NT2/D1 (cell line): ENCODE measurements at regions not wholly inside any gene's neighbourhood (a gene's known extent, or its start where the extent isn't known, plus 50 kb on each side); places are given as distances from the start of the nearest gene placed in this dataset.

Source experiments
- DNase-seq: peaks from one replicate; pipeline ENCODE4 v3.0.0-alpha.2; 2011; ENCODE audit warnings: low read depth, low spot score
- H3K27me3 ChIP-seq: 2 replicates; pipeline ENCODE4 v1.6.0; 2011; ENCODE audit warnings: mild to moderate bottlenecking; ENCODE audit not compliant: insufficient read length, insufficient read depth
- H3K36me3 ChIP-seq: 2 replicates; pipeline ENCODE4 v1.6.1; 2011; ENCODE audit warnings: mild to moderate bottlenecking, low read length, mixed read lengths; ENCODE audit not compliant: insufficient read depth, insufficient read length
- H3K4me1 ChIP-seq: 2 replicates; pipeline ENCODE4 v1.5.1; 2011; ENCODE audit not compliant: insufficient read depth, insufficient read length
- H3K4me3 ChIP-seq: 2 replicates; pipeline ENCODE4 v1.5.1; 2011; ENCODE audit warnings: low read depth; ENCODE audit not compliant: insufficient read length
- H3K9ac ChIP-seq: 2 replicates; pipeline ENCODE4 v1.6.0; 2011; ENCODE audit warnings: low read depth; ENCODE audit not compliant: insufficient read length
- H3K9me3 ChIP-seq: 2 replicates; pipeline ENCODE4 v1.5.1; 2011; ENCODE audit warnings: mild to moderate bottlenecking, low read length; ENCODE audit not compliant: insufficient read depth
- SUZ12 ChIP-seq: IDR thresholded peaks from 2 replicates; pipeline ENCODE4 v1.6.1; 2011; ENCODE audit not compliant: insufficient read length, insufficient read depth; ENCODE audit errors: extremely low read depth
- YY1 ChIP-seq: IDR thresholded peaks from 2 replicates; pipeline ENCODE4 v1.6.1; 2011; ENCODE audit not compliant: insufficient read length, insufficient read depth
- ZNF274 ChIP-seq: IDR thresholded peaks from 2 replicates; pipeline ENCODE4 v1.6.1; 2011; ENCODE audit warnings: mild to moderate bottlenecking, low read depth, low read length

DNA sequence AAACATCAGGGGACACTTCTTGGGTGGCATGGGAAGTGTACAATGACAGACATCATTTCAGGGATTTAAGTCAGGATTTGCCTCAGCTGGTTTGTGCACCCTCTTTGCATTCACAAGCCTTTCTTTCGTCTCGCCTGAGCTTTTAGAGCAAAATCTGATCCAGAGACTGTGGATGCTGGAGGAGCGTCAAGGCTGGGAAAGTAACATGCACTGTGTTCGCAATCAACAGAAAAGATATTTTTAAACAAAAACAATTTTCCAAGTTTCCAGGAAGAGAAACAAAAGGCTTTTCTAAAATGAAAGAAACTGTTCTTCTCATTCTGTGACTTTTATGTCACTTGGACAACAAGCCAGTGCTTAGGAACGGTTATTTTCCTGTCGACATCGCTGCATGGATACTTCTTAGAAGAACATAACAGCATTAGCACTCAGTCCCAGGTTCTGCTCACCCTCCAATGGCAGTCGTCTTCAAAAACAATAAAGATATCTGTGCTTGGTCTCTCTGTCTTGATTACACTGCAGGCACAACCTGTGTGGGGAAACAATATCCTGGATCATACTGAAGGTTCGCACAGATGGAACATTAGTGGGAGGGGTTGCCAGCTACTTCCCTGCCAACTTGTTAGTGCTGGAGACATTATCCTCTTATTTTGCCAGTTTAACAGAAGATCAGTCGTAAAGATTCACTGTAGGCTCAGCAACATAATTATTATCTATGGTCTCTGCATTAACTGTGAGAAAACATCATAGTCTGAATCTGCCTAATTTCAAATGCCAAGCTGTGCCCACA lies 403.3 kb upstream of the ATP2B1 start:
- DNase-seq: no peak
- H3K36me3 ChIP-seq: no peaks in the 10 kb centered on the region
- no peak overlapping the region for H3K9ac ChIP-seq
- no peaks in the 10 kb centered on the region for H3K4me1 ChIP-seq
- TF ChIP-seq YY1: no peak
- TF ChIP-seq ZNF274: no peak
- TF ChIP-seq SUZ12: no peak
- H3K9me3 ChIP-seq: no peaks in the 10 kb centered on the region
- H3K4me3 ChIP-seq: no peak overlapping the region
- H3K27me3 ChIP-seq: no peaks in the 10 kb centered on the region

DNA sequence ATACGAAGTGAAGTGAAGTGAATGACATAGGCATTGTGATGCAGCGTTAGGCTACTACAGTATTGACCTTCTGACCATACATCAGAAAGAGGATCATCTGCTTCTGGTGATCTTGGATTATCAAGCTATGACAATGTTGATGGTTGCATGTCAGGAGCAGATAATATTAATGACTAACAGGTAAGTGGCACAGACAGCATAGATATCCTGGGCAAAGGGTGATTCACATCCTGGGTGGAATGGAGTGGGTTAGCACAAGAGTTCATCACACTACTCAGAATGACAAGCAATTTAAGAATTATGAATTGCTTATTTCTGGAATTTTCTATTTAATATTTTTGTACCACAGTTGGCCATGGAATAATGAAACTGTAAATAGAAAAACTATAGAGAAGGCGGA lies 397.9 kb upstream of the ATP2B1 start:
- no peaks in the 10 kb centered on the region for H3K36me3 ChIP-seq
- H3K4me3 ChIP-seq: no peak overlapping the region
- no peak overlapping the region for H3K9ac ChIP-seq
- H3K27me3 ChIP-seq: no peaks in the 10 kb centered on the region
- H3K4me1 ChIP-seq: no peaks in the 10 kb centered on the region
- TF ChIP-seq SUZ12: no peak
- TF ChIP-seq YY1: no peak
- TF ChIP-seq ZNF274: no peak
- H3K9me3 ChIP-seq: no peaks in the 10 kb centered on the region
- no peak for DNase-seq

DNA sequence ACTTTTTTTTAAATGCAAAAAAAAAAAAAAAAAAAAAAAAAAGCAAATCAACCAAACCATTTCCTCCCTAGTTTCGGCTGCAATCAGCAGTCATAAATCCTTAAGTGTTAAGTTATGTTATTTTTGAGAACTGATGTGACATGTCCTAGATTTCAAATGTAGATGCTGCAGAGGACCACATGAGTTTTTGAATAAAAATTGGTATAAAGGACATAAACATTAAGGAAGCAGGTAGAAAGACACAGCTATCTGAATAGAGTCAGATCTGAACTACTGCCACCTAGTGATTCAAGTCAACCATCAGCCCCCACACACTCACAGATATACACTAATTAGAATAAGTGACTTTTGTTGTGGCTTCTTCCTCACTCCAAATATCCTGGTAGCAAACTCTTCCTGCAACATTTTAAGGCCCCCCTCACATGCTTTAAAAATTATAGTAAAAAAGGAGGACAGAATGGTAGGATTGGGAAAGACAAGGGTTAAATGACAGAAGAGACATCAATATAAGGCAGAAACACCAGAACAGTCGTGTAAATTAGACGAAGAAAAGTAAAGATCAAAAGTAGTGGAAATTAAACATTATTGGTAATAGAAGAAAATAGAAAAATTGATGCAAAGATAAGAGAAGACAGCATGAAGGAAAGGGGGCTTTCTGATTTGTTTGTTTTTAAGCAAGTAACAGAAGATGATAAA lies 394.5 kb upstream of the ATP2B1 start:
- Histone ChIP-seq H3K9ac (no peak overlapping the region), H3K9me3 (no peaks in the 10 kb centered on the region), H3K27me3 (no peaks in the 10 kb centered on the region), H3K4me3 (no peak overlapping the region), H3K36me3 (no peaks in the 10 kb centered on the region), H3K4me1 (no peaks in the 10 kb centered on the region)
- DNase-seq: no peak
- no peak for TF ChIP-seq ZNF274
- TF ChIP-seq YY1: no peak
- TF ChIP-seq SUZ12: no peak

DNA sequence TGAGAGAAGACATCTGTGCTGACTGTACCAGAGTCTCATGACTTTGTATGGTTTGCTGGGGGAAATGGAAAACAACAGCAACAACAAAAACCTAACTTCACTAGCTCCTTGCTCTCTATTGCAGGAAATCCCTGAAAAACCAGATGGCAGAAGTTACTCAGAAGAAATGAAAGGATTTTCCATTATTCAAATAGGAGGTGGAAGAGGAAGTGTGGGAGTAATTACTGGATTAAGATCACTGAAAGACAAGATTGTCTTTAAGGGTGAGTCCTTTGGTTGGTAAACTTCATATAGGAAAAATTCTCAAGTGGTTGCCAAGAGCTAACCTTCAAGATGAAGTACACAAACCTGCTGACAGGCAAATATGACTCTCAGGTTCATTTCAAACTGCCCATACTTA lies 391.9 kb upstream of the ATP2B1 start:
- Histone ChIP-seq H3K9me3 (no peaks in the 10 kb centered on the region), H3K4me1 (no peaks in the 10 kb centered on the region), H3K4me3 (no peak overlapping the region), H3K36me3 (no peaks in the 10 kb centered on the region), H3K27me3 (no peaks in the 10 kb centered on the region), H3K9ac (no peak overlapping the region)
- TF ChIP-seq ZNF274 (no peak), YY1 (no peak), SUZ12 (no peak)
- DNase-seq: no peak

DNA sequence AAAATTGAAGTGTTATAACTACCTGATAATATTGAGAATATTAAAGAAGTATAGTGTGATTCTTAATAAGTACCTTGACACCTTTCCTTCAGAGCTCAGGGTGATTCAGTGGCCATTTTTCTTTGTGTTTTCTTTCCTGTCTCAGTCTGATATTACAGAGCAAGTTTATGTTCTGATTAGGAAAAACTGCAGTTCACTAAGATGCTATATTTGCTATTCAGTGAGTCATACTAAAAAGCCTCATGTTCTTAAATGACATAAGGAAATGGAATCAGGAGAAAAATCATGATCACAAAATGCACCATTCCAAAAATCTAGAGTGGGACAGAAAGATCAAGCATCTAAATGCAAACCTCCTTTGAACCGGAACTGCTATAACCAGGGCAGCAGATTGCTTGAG lies 390.6 kb upstream of the ATP2B1 start:
- no peak for DNase-seq
- no peak for TF ChIP-seq SUZ12
- TF ChIP-seq YY1: no peak
- no peak for TF ChIP-seq ZNF274
- H3K4me1 ChIP-seq: no peaks in the 10 kb centered on the region

DNA sequence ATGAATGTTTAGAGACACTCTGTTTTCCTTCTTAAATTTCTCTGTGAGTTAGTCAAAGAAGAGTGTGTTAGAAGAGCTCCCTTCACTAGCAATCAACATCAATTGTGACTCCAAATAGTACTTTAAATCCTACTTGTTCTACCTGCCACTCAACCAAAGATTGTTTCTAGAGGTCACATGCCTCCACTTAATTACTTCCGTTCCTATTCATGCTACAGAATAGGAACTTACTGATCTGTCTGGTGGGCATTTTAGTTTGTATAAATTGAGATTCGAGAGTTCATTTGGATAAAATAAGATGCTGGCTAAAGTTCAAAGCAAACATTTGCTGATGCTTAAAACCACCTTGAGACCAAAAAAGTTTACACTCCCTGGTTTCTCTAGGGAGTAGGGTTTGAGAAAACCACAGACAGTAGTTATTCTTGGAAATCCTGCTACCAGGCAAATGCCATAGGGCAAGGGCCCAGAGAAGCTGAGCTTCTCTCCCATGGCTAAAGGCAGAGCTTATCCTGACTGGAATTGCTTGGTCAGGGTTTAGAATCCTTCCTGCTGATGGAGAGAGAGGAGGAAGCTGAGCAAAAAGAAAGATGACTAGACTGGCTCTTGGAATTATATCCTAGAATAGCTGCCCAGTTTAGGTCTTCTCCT lies 389.6 kb upstream of the ATP2B1 start:
- DNase-seq: no peak
- H3K36me3 ChIP-seq: no peaks in the 10 kb centered on the region
- H3K4me1 ChIP-seq: no peaks in the 10 kb centered on the region
- no peak overlapping the region for H3K9ac ChIP-seq
- TF ChIP-seq SUZ12: no peak
- no peaks in the 10 kb centered on the region for H3K9me3 ChIP-seq
- H3K27me3 ChIP-seq: no peaks in the 10 kb centered on the region
- H3K4me3 ChIP-seq: no peak overlapping the region

More for the DNA sequence above, 390.6 kb upstream of the ATP2B1 start:
- H3K27me3 ChIP-seq: no peaks in the 10 kb centered on the region
- H3K9ac ChIP-seq: no peak overlapping the region
- no peak overlapping the region for H3K4me3 ChIP-seq
- H3K36me3 ChIP-seq: no peaks in the 10 kb centered on the region
- H3K9me3 ChIP-seq: no peaks in the 10 kb centered on the region

DNA sequence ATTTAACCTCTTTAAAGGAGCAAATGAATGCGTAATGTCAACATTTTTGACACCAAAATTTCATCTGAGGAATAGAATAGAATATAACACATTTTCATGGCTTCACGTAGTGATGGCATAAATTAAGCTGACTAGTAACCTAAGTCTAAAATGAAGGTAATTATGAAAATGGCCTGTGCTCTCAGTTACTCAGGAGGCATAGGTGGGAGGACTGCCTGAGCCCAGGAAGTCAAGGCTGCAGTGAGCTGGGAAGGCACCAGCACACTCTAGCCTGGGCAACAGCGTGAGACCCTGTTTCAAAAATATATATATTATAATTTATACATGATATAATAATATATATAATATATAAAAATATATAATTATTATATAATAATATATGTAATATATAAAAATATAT lies 383.2 kb upstream of the ATP2B1 start:
- Histone ChIP-seq H3K9ac (no peak overlapping the region), H3K4me1 (no peaks in the 10 kb centered on the region), H3K27me3 (no peaks in the 10 kb centered on the region), H3K9me3 (no peaks in the 10 kb centered on the region), H3K4me3 (no peak overlapping the region), H3K36me3 (no peaks in the 10 kb centered on the region)
- TF ChIP-seq ZNF274: no peak
- no peak for TF ChIP-seq YY1
- TF ChIP-seq SUZ12: no peak
- no peak for DNase-seq
